ENCODE measurements at regions not wholly inside any gene's neighbourhood (a gene's known extent, or its start where the extent isn't known, plus 50 kb on each side); places are given as distances from the start of the nearest gene placed in this dataset.

GRCh38 chr5:107805166-107805565 is 134.4 kb upstream of the EFNA5 start:
- TF ChIP-seq POLR2A (IDR thresholded peaks at IDR 0.05) (no peak), EP300 (IDR thresholded peaks at IDR 0.05) (no peak), POLR2AphosphoS5 (IDR thresholded peaks at IDR 0.05) (no peak)
- no peak overlapping the region for H3K27ac ChIP-seq
- no peaks in the 10 kb centered on the region for H3K27me3 ChIP-seq
- H3K4me1 ChIP-seq: no peaks in the 10 kb centered on the region
- ATAC-seq: no peak
- no peaks in the 10 kb centered on the region for H3K36me3 ChIP-seq
- no peak overlapping the region for H3K4me3 ChIP-seq
- no peaks in the 10 kb centered on the region for H3K9me3 ChIP-seq
- 77 to 93% methylated on average over 5 to 6 of the region's 6 CpGs for WGBS, 2 donors (ENCODE audit: low coverage in 1 of 2)

- no peaks in the 10 kb centered on the region for H3K36me3 ChIP-seq
- H3K27me3 ChIP-seq: no peaks in the 10 kb centered on the region
- H3K9me3 ChIP-seq: no peaks in the 10 kb centered on the region
- TF ChIP-seq EP300 (IDR thresholded peaks at IDR 0.05) (no peak), CTCF (IDR thresholded peaks at IDR 0.05) (no peak), POLR2AphosphoS5 (IDR thresholded peaks at IDR 0.05) (no peak), POLR2A (IDR thresholded peaks at IDR 0.05) (no peak)
- H3K4me3 ChIP-seq: no peak overlapping the region
- H3K4me1 ChIP-seq: no peaks in the 10 kb centered on the region
- ATAC-seq: no peak
- no peak overlapping the region for H3K27ac ChIP-seq
Observed at GRCh38 chr5:107803728-107804127, 133.0 kb upstream of the EFNA5 start.

- H3K36me3 ChIP-seq: no peaks in the 10 kb centered on the region
- no peak for ATAC-seq
- no peaks in the 10 kb centered on the region for H3K27me3 ChIP-seq
- WGBS, 2 donors (ENCODE audit: low coverage in 1 of 2): 80 to 82% methylated on average over 2 of the region's 2 CpGs
- H3K4me3 ChIP-seq: no peak overlapping the region
- no peaks in the 10 kb centered on the region for H3K9me3 ChIP-seq
- TF ChIP-seq POLR2A (IDR thresholded peaks at IDR 0.05): no peak
- TF ChIP-seq POLR2AphosphoS5 (IDR thresholded peaks at IDR 0.05): no peak
- TF ChIP-seq CTCF (IDR thresholded peaks at IDR 0.05): no peak
- no peak for TF ChIP-seq EP300 (IDR thresholded peaks at IDR 0.05)
- H3K27ac ChIP-seq: no peak overlapping the region
- H3K4me1 ChIP-seq: no peaks in the 10 kb centered on the region
Observed at GRCh38 chr5:107801061-107801460, 130.3 kb upstream of the EFNA5 start.

DNA sequence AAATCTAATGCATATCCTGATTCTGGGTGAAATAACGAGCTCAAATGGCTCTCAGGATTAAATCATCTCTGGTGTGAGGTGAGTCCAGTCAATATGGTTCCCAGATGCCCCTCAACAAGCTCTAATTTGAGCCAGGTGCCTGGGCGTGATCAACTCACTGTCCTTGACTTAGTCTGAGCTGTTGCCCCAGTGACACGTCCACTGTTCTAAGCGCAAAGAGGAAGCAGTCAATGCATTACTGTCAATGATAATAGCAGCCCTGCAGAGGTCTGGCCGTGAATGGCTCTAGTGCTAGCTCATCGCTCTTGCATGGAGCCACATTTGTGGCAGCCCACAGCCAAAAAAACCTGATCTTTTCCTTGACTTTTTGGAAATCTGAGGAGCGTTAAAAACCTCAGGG is 128.6 kb upstream of the EFNA5 start:
- TF ChIP-seq CTCF (IDR thresholded peaks at IDR 0.05): no peak
- no peak for TF ChIP-seq EP300 (IDR thresholded peaks at IDR 0.05)
- TF ChIP-seq POLR2AphosphoS5 (IDR thresholded peaks at IDR 0.05): no peak
- no peak for TF ChIP-seq POLR2A (IDR thresholded peaks at IDR 0.05)
- Histone ChIP-seq H3K9me3 (no peaks in the 10 kb centered on the region), H3K4me3 (no peak overlapping the region), H3K36me3 (no peaks in the 10 kb centered on the region), H3K4me1 (no peaks in the 10 kb centered on the region), H3K27me3 (no peaks in the 10 kb centered on the region), H3K27ac (no peak overlapping the region)
- WGBS, 2 donors (ENCODE audit: low coverage in 1 of 2): 81 to 96% methylated on average over 4 to 7 of the region's 7 CpGs
- no peak for ATAC-seq

DNA sequence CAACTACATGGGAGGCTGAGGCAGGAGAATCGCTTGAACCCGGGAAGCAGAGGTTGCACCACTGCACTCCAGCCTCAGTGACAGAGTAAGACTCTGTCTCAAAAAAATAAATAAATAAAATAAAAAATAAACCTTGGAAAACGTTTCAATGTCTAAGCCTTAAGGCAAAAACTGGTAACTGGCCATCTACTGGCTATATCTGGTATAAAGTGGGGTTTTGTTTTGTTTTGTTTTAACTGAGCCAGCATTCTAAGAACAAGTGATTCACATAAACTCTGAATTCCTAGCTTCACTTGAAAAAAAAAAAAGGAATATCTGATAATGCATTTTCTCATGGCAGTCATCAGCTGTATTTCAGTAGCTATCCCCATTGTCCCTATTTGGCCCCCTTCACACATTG is 126.1 kb upstream of the EFNA5 start:
- Histone ChIP-seq H3K4me3 (no peak overlapping the region), H3K4me1 (no peaks in the 10 kb centered on the region), H3K9me3 (no peaks in the 10 kb centered on the region), H3K36me3 (no peaks in the 10 kb centered on the region), H3K27ac (no peak overlapping the region), H3K27me3 (no peaks in the 10 kb centered on the region)
- WGBS, 2 donors (ENCODE audit: low coverage in 1 of 2): 75 to 93% methylated on average over 2 to 3 of the region's 3 CpGs
- TF ChIP-seq EP300 (IDR thresholded peaks at IDR 0.05): no peak
- no peak for TF ChIP-seq POLR2AphosphoS5 (IDR thresholded peaks at IDR 0.05)
- no peak for TF ChIP-seq POLR2A (IDR thresholded peaks at IDR 0.05)
- ATAC-seq: no peak

GRCh38 chr5:107794741-107795140 is 124.0 kb upstream of the EFNA5 start:
- no peak overlapping the region for H3K27ac ChIP-seq
- 25% methylated on average over 2 of the region's 3 CpGs; no CpG with 5 or more reads in 1 of the 2 donors for WGBS, 2 donors (ENCODE audit: low coverage in 1 of 2)
- ATAC-seq: no peak
- H3K9me3 ChIP-seq: no peaks in the 10 kb centered on the region
- TF ChIP-seq POLR2AphosphoS5 (IDR thresholded peaks at IDR 0.05) (no peak), CTCF (IDR thresholded peaks at IDR 0.05) (no peak), EP300 (IDR thresholded peaks at IDR 0.05) (no peak), POLR2A (IDR thresholded peaks at IDR 0.05) (no peak)
- H3K4me1 ChIP-seq: no peaks in the 10 kb centered on the region
- no peaks in the 10 kb centered on the region for H3K36me3 ChIP-seq
- H3K4me3 ChIP-seq: no peak overlapping the region
- H3K27me3 ChIP-seq: no peaks in the 10 kb centered on the region
